ENCODE measurements at regions not wholly inside any gene's neighbourhood (a gene's known extent, or its start where the extent isn't known, plus 50 kb on each side); places are given as distances from the start of the nearest gene placed in this dataset.
"Not testable (repeated sequence)": the region's sequence is repeated elsewhere in the genome, so short reads cannot be mapped to it uniquely, and the experiment has no call there.

DNA sequence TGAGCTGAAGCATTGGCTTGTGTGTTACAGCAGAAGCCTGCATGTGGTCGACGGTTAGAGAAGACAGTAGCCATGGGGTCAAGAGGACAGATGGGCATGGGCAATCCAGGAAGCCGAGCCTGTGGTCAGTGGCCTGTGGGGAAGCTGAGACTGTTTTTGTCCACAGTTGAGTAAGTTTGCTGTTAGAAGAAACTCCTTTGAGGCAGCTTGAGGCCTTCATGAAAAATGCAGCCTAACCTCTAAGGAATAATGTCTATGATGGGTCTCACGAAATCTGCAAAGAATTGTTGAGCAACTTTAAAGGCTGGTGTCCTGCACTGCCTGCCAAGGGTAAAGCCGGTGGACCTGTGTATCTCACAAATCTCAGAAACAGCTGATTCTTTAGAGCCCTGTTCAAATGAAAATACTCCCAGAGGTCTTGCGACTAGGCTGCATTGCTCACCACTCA lies 322.4 kb downstream of the SETD4 start:
- no peak for DNase-seq

GRCh38 chr21:35737449-35737848 lies 322.9 kb downstream of the SETD4 start:
- DNase-seq: no peak

DNA sequence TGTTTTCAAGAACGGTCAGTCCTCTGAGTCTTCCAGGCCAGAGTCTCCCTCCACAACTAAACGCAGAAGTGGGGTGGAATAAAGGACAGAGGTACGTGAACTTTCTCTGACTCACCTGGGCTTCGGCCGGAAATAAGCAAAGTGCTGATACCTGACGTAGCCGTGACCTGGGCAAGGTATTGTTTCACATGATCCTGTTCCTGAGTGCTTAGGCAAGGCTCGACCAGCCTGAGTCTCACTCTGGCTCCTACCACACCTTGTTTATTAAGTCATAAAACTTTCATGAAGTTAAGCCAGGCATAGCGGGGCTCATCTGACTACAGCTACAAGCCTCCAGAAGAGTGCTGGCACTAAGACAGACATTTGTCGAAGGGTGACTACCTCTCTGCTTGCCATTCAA lies 327.5 kb downstream of the SETD4 start:
- no peak for DNase-seq

- no peak for DNase-seq
These were observed 330.0 kb downstream of the SETD4 start for GRCh38 chr21:35730325-35730724.

GRCh38 chr21:35727830-35728229 lies 332.5 kb downstream of the SETD4 start:
- no peak for DNase-seq

DNA sequence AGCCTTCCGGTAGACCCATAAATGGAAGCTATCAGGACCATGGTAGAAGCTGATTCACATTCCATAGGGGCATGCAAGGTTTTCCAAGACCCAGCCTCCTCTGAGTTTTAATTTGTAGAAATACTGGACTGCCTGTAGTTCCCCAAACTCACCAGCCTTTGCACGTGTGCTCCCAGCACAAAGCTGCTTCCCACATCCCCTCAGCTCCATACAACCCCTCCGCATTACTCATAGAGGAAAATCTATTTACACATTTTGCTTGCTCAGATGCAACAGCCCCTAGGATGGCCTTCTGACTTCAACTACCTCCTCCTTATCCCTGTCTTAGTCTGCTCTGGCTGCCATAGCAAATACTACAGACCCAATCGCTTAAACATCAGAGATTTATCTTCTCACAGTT lies 336.2 kb downstream of the SETD4 start:
- no peak for DNase-seq

GRCh38 chr21:35721701-35722100 lies 338.6 kb downstream of the SETD4 start:
- no peak for DNase-seq

DNA sequence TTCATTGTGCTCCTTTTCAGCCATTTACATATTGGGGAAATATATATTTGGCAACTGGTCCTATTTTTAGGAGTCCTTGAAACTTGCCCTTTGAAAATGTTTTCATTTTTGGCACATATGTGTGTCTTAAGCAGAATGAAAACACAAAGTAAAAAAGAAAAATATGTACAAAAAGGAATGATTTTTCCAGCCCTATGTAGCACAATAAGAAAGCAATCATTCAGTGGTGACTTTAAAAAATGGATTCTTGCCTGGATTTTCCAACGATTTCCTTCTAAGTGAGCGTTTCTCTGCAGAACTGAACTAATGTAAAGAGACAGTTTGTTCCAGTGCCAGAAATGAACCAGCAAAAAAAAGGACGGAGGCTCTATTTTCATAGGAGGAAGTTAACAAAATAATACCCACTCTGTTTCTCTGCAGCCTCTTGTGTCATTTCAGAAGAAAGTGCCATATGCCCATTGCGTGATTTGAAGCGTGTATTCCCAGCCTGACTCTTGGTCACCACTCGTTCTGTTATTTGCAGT lies 340.1 kb downstream of the SETD4 start:
- no peak for DNase-seq

DNA sequence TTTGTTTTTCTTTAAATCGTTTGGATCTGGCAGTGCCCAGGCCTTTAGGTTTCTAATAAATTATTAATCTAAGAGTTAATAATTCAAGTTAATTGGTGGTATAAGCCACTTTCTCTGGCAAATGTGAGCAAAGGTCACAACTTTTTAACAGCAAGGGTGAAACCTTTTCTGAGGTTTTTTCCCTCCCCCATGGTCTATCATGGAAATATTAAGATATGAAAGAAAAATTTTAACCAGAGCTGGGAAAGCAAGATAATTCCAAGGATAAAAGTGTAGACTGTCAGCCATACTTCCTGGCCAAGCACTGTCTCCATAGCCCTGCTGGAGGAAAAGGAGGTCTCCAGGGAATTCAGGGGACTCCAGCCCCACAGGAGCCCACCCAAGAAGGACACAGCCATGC lies 341.2 kb downstream of the SETD4 start:
- DNase-seq: no peak

DNA sequence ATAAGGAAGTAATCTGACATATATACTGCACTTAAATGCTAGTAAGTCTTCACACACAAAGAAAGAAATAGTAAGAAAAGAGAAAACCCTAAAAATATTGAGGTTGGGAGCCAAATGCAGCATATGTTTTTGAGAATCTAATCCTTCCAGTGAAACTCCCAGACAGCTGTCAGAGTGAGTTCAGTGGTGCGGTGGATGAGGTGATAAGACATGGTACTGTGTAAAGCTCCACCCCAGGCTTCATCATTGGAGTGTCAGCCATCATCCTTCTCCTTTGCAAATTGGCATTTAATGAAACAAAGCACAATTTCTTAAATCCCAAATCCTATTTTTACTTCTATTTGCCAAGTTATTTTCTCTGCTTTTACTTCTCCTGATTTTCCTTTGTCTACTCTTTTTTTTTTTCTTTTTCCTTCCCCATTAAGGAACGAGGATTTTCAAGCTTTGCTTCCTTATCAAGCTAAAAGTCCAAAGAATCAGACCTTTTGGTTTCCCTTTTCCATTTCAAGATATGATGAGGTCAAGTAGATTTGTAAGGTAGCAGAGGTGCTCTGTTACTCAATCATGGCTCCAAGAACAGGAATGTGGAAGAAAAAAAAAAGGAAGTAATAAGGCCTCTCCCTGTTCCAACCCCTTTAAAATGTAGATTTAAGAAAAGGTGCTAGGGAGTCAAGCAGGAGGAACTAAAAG lies 343.3 kb downstream of the SETD4 start:
- DNase-seq: no peak

DNA sequence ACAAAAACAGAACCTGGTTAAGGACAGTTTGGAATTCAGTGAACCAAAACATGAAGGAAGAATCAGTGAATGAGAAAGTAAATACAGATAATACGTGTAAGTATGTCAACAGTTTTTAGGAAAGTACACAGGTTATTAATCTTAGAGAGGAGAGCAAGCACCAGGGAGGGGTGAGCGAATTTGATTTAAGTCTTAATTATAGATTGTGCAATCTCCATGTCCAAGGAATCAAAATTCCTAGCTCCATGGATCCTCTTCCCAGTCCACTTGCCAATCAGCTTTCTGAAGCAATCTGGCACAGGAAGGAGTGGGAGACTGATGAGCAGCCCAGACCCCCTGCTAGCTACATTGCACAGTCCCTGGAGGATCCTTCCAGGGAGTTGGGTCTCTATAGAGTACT lies 346.4 kb downstream of the SETD4 start:
- DNase-seq: no peak

- no peak for DNase-seq
These were observed 348.7 kb downstream of the SETD4 start for GRCh38 chr21:35711661-35712060.

DNA sequence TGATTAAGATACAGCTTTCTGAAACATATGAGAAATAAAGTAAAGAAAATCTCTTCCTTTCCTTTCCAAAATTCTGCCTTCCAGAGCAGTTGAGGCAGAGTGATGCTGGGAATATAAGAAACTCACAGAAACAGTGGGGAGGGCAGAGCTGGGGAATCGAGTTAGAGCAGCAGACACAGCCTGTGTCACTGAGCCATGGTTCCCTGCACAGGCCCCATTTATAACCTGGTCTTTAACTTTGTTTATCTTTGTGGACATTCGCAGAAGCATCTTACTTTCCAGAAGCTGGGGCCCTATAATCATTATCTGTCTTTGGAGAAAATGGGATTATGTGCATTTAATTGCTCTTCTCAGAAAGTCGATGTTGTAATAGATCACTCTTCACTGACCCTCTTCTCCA lies 349.1 kb downstream of the SETD4 start:
- DNase-seq: no peak

DNA sequence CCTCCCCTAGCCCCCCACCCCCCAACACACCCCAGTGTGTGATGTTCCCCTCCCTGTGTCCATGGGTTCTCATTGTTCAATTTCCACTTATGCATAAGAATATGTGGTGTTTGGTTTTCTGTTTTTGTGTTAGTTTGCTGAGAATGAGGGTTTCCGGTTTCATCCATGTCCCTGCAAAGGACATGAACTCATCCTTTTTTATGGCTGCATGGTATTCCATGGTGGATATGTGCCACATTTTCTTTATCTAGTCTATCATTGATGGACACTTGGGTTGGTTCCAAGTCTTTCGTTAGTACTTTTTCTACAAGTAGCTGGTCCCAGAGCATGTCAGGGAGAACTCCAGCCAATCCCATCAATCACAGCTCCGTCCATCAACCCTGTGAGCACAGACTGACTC lies 350.3 kb downstream of the SETD4 start:
- not testable (repeated sequence) for DNase-seq

DNA sequence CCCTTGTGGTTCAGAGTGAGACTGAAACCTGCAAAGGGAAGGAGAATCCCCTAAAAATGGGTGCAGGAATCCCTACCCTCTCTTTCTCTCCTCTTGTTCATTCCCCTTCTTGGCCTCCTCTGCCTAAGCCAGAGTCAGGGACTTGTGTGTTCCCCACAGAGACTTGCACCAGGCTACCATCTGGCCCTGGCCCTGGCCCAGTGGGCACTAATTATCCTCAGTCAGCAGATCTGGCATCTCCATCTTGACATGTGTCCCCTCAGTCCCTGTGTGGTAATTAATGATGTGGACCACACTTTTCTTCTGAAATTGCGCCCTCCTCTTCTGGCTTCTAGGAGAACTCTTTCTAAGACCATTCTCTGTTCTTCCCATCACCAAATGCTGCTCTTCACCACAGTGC lies 354.4 kb downstream of the SETD4 start:
- no peak for DNase-seq

DNA sequence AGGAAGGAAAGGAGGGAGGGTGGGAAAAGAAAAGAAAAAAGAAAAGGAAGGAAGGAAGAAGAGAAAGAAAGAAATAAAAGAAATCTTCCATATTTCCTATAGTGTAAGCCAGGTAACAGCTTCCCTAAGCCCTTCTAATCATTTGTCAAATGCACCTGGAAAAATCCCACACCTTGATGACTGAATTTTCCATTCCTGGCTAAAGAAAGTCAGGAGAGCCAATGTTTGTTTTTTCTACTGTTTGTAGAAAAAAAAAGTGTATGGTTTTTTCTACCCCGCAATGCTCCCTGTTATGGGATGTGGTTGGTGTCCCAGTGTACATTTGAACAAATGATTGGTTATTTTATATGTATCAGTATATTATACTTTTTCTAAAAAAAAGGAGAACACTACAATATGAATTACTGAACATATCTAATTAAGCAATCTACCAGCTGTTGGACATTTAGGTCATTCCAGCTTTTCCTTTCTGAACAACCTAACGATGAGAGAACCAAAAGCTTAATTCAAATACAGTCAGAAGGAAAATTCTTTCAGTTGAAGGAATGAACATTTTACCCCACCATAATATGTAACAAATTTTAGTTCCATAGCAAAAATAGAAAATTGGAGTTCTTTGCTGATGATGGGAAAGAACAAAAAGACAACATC lies 355.0 kb downstream of the SETD4 start:
- DNase-seq: no peak

GRCh38 chr21:35703704-35704103 lies 356.6 kb downstream of the SETD4 start:
- DNase-seq: no peak

DNA sequence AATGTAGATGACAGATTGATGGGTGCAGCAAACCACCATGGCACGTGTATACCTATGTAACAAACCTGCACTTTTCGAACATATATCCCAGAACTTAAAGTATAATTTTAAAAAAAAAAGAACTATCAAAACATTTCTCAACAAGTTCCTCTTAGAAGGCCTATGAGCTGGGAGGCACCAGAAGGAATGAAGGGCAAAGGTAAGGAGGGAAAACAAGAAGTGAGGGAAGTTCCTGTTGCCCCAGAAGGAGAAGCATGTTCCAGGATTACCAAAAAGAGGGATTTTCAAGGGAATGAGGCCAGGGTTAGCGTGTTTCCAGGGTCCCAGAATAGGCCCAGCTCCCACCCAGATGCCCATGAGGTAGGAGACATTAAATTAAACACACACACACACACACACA lies 361.0 kb downstream of the SETD4 start:
- no peak for DNase-seq

GRCh38 chr21:35697321-35697808 lies 363.0 kb downstream of the SETD4 start:
- DNase-seq: no peak

GRCh38 chr21:35696644-35697043 lies 363.7 kb downstream of the SETD4 start:
- DNase-seq: no peak

GRCh38 chr21:35692311-35692710 lies 368.0 kb downstream of the SETD4 start:
- no peak for DNase-seq

GRCh38 chr21:35690436-35690835 lies 369.9 kb downstream of the SETD4 start:
- no peak for DNase-seq

DNA sequence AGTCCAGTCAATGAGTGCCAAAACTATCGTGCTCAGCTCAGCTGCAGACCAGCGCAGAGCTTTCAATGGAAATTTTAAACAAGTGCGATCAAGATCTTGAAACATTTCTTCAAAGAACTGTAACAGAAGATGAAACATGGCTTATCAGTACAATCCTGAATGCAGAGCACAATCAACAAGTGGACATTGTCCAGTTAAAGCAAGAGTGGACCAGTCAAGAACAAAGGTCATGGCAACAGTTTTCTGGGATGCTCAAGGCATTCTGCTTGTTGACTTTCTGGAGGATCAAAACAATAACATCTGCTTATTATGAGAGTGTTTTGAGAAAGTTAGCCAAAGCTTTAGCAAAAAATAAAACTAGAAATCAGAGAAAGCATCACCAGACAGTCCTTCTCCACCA lies 374.2 kb downstream of the SETD4 start:
- no peak for DNase-seq

DNA sequence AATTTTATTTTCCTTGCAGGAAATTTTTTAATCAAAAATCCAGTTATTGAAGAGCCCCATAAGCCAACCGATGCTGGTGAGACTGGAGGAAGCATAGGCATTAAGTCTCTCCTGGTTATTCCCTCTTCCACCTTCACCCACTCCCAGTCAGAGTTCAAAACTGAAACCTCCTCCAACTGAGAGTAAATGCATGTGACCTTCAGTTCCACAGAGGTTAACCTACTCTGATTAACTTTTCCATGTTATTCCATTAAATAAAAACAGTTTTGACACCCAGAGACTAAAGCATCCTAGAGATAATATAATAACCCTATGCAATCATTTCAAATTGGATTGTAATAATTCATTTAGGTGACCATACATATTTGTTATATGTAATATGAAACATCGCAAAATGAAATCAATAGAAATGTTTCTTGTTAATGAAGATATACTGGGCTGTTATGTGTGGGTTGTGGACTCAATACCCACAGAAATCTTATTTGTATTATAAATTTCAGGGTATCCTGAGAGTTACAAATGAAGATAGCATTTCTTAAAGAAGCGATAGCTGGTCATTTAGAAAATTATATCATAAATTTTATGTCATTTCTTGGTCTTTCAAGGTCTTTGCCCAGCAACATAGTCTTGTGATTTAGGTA lies 376.5 kb downstream of the SETD4 start:
- no peak for DNase-seq
